Umbilical cord (tissue), 1 donor: ENCODE measurements at regions not wholly inside any gene's neighbourhood (a gene's known extent, or its start where the extent isn't known, plus 50 kb on each side); places are given as distances from the start of the nearest gene placed in this dataset.
A peak's percentile ranks its signal among the peaks of the same experiment; 100 is the strongest.
"Not testable (repeated sequence)": the region's sequence is repeated elsewhere in the genome, so short reads cannot be mapped to it uniquely, and the experiment has no call there.

Source experiments
- DNase-seq: peaks from one replicate; pipeline ENCODE4 v3.0.0-alpha.2; 2015; ENCODE audit warnings: low spot score

GRCh38 chr1:96583903-96584302 is 137.7 kb upstream of the PTBP2 start:
- DNase-seq = no peak

- no peak for DNase-seq
These were observed 134.4 kb upstream of the PTBP2 start for GRCh38 chr1:96587222-96587621.

GRCh38 chr1:96588416-96588995 is 133.1 kb upstream of the PTBP2 start:
- no peak for DNase-seq

GRCh38 chr1:96595530-96595929 is 126.1 kb upstream of the PTBP2 start:
- DNase-seq = not testable (repeated sequence)

GRCh38 chr1:96596226-96596922 is 125.2 kb upstream of the PTBP2 start:
- DNase-seq = no peak

GRCh38 chr1:96597218-96597617 is 124.4 kb upstream of the PTBP2 start:
- no peak for DNase-seq

GRCh38 chr1:96598416-96599168 is 123.0 kb upstream of the PTBP2 start:
- no peak for DNase-seq

GRCh38 chr1:96604620-96605019 is 117.0 kb upstream of the PTBP2 start:
- not testable (repeated sequence) for DNase-seq

GRCh38 chr1:96617375-96617774 is 104.2 kb upstream of the PTBP2 start:
- DNase-seq = not testable (repeated sequence)

- DNase-seq = no peak
These were observed 89.4 kb upstream of the PTBP2 start for GRCh38 chr1:96632045-96632664.

- no peak for DNase-seq
These were observed 87.9 kb upstream of the PTBP2 start for GRCh38 chr1:96633695-96634094.

- no peak for DNase-seq
These were observed 86.7 kb upstream of the PTBP2 start for GRCh38 chr1:96634883-96635282.

GRCh38 chr1:96641282-96641681 is 80.3 kb upstream of the PTBP2 start:
- no peak for DNase-seq

GRCh38 chr1:96643519-96643918 is 78.1 kb upstream of the PTBP2 start:
- DNase-seq = no peak

- no peak for DNase-seq
These were observed 72.3 kb upstream of the PTBP2 start for GRCh38 chr1:96649301-96649700.

- no peak for DNase-seq
These were observed 70.1 kb upstream of the PTBP2 start for GRCh38 chr1:96651517-96651916.

- DNase-seq = no peak
These were observed 61.5 kb upstream of the PTBP2 start for GRCh38 chr1:96660051-96660450.

GRCh38 chr1:96660503-96660902 is 61.1 kb upstream of the PTBP2 start:
- DNase-seq = peak; percentile 76
